Astrocyte (in vitro differentiated cells and primary cell): ENCODE measurements at regions not wholly inside any gene's neighbourhood (a gene's known extent, or its start where the extent isn't known, plus 50 kb on each side); places are given as distances from the start of the nearest gene placed in this dataset.

Experiments
- DNase-seq: peaks from one replicate; pipeline ENCODE4 v3.0.0-alpha.2; 2010; ENCODE audit warnings: low read depth
- FAIRE-seq: peaks from 2 replicates; lab custom pipeline; 2011; peaks lifted over from hg19 to GRCh38; lab: Jason Lieb, UNC
- H2AFZ ChIP-seq: 2 replicates; pipeline ENCODE4 v1.6.0; 2012; ENCODE audit warnings: low read depth, low read length, inconsistent platforms
- H3K27ac ChIP-seq: 2 replicates; pipeline ENCODE4 v1.5.1; 2011; ENCODE audit warnings: low read depth, low read length, inconsistent platforms
- H3K27me3 ChIP-seq: 2 replicates; pipeline ENCODE4 v1.6.0; 2011; ENCODE audit warnings: low read length, inconsistent platforms; ENCODE audit not compliant: insufficient read depth
- H3K36me3 ChIP-seq: 2 replicates; pipeline ENCODE4 v1.5.1; 2011; ENCODE audit warnings: low read length, inconsistent platforms; ENCODE audit not compliant: insufficient read depth
- H3K4me1 ChIP-seq: 2 replicates; pipeline ENCODE4 v1.5.1; 2011; ENCODE audit warnings: low read length, inconsistent platforms; ENCODE audit not compliant: insufficient read depth
- H3K4me2 ChIP-seq: 2 replicates; pipeline ENCODE4 v1.6.0; 2012; ENCODE audit warnings: low read length, inconsistent platforms
- H3K4me3 ChIP-seq: 2 replicates; pipeline ENCODE4 v1.5.1; 2011; ENCODE audit warnings: low read depth, mild to moderate bottlenecking, low read length, inconsistent platforms; ENCODE audit not compliant: insufficient read depth
- H3K79me2 ChIP-seq: 2 replicates; pipeline ENCODE4 v1.6.0; 2012; ENCODE audit warnings: mild to moderate bottlenecking, low read length, inconsistent platforms; ENCODE audit not compliant: insufficient read depth
- H3K9ac ChIP-seq: 2 replicates; pipeline ENCODE4 v1.6.0; 2012; ENCODE audit warnings: mild to moderate bottlenecking, low read length, inconsistent platforms
- H3K9me3 ChIP-seq: 2 replicates; pipeline ENCODE4 v1.5.1; 2012; ENCODE audit warnings: low read depth, mild to moderate bottlenecking, low read length, inconsistent platforms; ENCODE audit not compliant: insufficient read depth
- H4K20me1 ChIP-seq: 2 replicates; pipeline ENCODE4 v1.6.0; 2012; ENCODE audit warnings: low read length, inconsistent platforms; ENCODE audit not compliant: insufficient read depth
- H3K27ac Mint-ChIP-seq: one replicate; pipeline ENCODE4 v1.8.0; 2021; ENCODE audit warnings: mild to moderate bottlenecking, mixed read lengths; ENCODE audit not compliant: unreplicated experiment
- H3K27me3 Mint-ChIP-seq: one replicate; pipeline ENCODE4 v1.8.0; 2021; ENCODE audit warnings: low read depth, mixed read lengths; ENCODE audit not compliant: unreplicated experiment
- H3K36me3 Mint-ChIP-seq: one replicate; pipeline ENCODE4 v1.8.0; 2021; ENCODE audit warnings: low read depth, mixed read lengths; ENCODE audit not compliant: unreplicated experiment
- H3K4me1 Mint-ChIP-seq: one replicate; pipeline ENCODE4 v1.8.0; 2021; ENCODE audit warnings: low read depth, mixed read lengths; ENCODE audit not compliant: unreplicated experiment
- H3K4me3 Mint-ChIP-seq: one replicate; pipeline ENCODE4 v1.8.0; 2021; ENCODE audit warnings: mild to moderate bottlenecking, moderate library complexity, mixed read lengths; ENCODE audit not compliant: unreplicated experiment
- H3K9me3 Mint-ChIP-seq: one replicate; pipeline ENCODE4 v1.8.0; 2021; ENCODE audit warnings: mild to moderate bottlenecking, mixed read lengths; ENCODE audit not compliant: unreplicated experiment
- CTCF ChIP-seq: IDR thresholded peaks from 2 replicates; pipeline ENCODE4 v1.5.1; 2011; ENCODE audit warnings: low read depth, mild to moderate bottlenecking, inconsistent platforms, low read length, moderate library complexity; ENCODE audit not compliant: insufficient read depth
- EZH2 ChIP-seq: IDR thresholded peaks from 2 replicates; pipeline ENCODE4 v1.6.1; 2012; ENCODE audit warnings: mild to moderate bottlenecking, low read length, inconsistent platforms; ENCODE audit not compliant: insufficient read depth

- FAIRE-seq, result no peak
- no peaks in the 10 kb centered on the region for H3K9me3 ChIP-seq
- no peak for DNase-seq
- no peak overlapping the region for H3K4me3 ChIP-seq
- no peaks in the 10 kb centered on the region for H3K27me3 ChIP-seq
- H3K27ac ChIP-seq, result no peak overlapping the region
- H3K9ac ChIP-seq, result no peak overlapping the region
- Mint-ChIP-seq H3K27ac (no peak overlapping the region), H3K4me3 (no peak overlapping the region), H3K4me1 (peaks cover 10% of the 10 kb centered on the region), H3K36me3 (no peaks in the 10 kb centered on the region), H3K27me3 (no peaks in the 10 kb centered on the region), H3K9me3 (no peaks in the 10 kb centered on the region)
- H4K20me1 ChIP-seq, result no peaks in the 10 kb centered on the region
- H3K4me2 ChIP-seq, result no peak overlapping the region
- H2AFZ ChIP-seq, result no peak overlapping the region
- no peaks in the 10 kb centered on the region for H3K79me2 ChIP-seq
- TF ChIP-seq EZH2 (no peak), CTCF (no peak)
- H3K36me3 ChIP-seq, result no peaks in the 10 kb centered on the region
- H3K4me1 ChIP-seq, result peaks cover 8% of the 10 kb centered on the region
These were observed 399.1 kb downstream of the MAN2A1 start for GRCh38 chr5:110088676-110089436.

GRCh38 chr5:110092955-110093785 lies 403.4 kb downstream of the MAN2A1 start:
- Mint-ChIP-seq H3K4me1 (peaks cover 2% of the 10 kb centered on the region), H3K36me3 (no peaks in the 10 kb centered on the region), H3K27ac (no peak overlapping the region), H3K4me3 (no peak overlapping the region), H3K9me3 (no peaks in the 10 kb centered on the region), H3K27me3 (no peaks in the 10 kb centered on the region)
- no peak for DNase-seq
- Histone ChIP-seq H3K4me1 (no peaks in the 10 kb centered on the region), H2AFZ (no peak overlapping the region), H3K9ac (no peak overlapping the region), H3K9me3 (no peaks in the 10 kb centered on the region), H3K36me3 (no peaks in the 10 kb centered on the region), H4K20me1 (no peaks in the 10 kb centered on the region), H3K27me3 (no peaks in the 10 kb centered on the region), H3K79me2 (no peaks in the 10 kb centered on the region), H3K4me3 (no peak overlapping the region), H3K4me2 (no peak overlapping the region), H3K27ac (no peak overlapping the region)
- FAIRE-seq, result no peak
- TF ChIP-seq EZH2 (no peak), CTCF (no peak)
